ENCODE measurements at regions not wholly inside any gene's neighbourhood (a gene's known extent, or its start where the extent isn't known, plus 50 kb on each side); places are given as distances from the start of the nearest gene placed in this dataset.

DNA sequence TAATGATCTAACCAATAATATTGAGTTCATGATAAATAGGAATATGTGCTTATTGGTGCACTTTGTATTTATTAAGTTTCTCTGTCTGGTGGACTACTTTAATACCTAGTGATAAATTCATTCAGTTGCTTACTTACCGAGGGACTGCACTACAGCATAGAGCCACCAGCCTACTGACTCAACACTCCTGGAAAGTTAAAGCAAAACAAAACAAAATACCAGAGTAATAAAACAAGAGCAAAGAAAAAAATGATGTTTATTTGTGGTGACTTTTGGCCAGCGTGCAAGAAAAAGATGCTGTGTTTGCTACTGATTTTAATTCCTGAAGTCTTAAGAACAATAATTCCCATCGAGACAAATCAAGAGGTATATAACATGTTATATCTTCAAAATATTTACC is 586.3 kb downstream of the PLA2G4A start:
- WGBS, 2 donors = 79 to 80% methylated on average over 3 of the region's 3 CpGs
- intact Hi-C loops (cut with DNase I; ENCODE audit: low total_unique reads) = no loop called here
- no peak for TF ChIP-seq POLR2A (IDR thresholded peaks at IDR 0.05)
- TF ChIP-seq, protein P1, sequence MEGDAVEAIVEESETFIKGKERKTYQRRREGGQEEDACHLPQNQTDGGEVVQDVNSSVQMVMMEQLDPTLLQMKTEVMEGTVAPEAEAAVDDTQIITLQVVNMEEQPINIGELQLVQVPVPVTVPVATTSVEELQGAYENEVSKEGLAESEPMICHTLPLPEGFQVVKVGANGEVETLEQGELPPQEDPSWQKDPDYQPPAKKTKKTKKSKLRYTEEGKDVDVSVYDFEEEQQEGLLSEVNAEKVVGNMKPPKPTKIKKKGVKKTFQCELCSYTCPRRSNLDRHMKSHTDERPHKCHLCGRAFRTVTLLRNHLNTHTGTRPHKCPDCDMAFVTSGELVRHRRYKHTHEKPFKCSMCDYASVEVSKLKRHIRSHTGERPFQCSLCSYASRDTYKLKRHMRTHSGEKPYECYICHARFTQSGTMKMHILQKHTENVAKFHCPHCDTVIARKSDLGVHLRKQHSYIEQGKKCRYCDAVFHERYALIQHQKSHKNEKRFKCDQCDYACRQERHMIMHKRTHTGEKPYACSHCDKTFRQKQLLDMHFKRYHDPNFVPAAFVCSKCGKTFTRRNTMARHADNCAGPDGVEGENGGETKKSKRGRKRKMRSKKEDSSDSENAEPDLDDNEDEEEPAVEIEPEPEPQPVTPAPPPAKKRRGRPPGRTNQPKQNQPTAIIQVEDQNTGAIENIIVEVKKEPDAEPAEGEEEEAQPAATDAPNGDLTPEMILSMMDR (IDR thresholded peaks at IDR 0.05) = no peak

DNA sequence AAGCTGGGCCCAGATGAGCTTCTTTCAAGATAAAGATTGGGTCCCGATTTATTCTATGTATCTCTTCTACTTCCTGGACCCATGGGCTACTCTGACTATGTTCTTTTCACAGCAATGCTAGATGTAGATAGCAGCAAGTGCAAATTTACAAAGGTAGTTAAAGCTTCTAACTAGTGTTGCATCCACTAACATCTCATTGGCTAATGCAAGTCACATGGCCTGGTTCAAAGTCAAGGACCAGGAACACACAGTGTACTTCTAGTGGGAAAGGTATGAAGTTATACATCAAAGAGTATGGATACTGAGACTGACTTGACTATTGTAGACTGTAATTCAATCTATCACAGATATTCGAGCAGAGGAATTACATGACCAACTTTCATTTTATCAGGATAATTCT is 588.8 kb downstream of the PLA2G4A start:
- intact Hi-C loops (cut with DNase I; ENCODE audit: low total_unique reads) = no loop called here
- DNase-seq (ENCODE audit: low spot score in 2 of 2) = no peak
- 84 to 85% methylated on average over 2 of the region's 2 CpGs for WGBS, 2 donors
- no peak overlapping the region for H3K4me3 ChIP-seq (ENCODE audit: low read depth, poor library complexity, severe bottlenecking)
- TF ChIP-seq POLR2A (IDR thresholded peaks at IDR 0.05) = no peak
- TF ChIP-seq, protein P1 (IDR thresholded peaks at IDR 0.05) = no peak

More for the DNA sequence above, 586.3 kb downstream of the PLA2G4A start:
- H3K4me3 ChIP-seq (ENCODE audit: low read depth, poor library complexity, severe bottlenecking) = no peak overlapping the region
- no peak for DNase-seq (ENCODE audit: low spot score in 2 of 2)

DNA sequence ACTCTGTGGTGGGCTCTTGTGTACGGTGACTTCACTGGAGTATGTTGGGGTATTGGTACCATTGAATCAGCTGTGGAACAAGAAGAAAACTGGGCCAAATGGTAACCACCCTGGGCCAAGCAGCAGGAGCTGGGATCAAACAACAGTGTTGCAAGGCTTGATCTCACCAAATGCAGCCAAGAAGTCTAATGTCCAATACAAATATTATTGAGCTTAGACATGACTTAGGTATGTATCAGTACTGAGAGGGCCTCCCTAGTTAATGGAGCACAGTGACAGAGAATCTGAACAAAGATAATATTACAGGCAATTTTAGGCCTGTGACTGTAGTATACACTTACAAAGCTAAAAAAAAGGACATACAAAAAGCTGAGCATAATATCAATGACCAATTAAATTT is 604.8 kb downstream of the PLA2G4A start:
- 88% methylated on average over 1 of the region's 1 CpG for WGBS, 2 donors

DNA sequence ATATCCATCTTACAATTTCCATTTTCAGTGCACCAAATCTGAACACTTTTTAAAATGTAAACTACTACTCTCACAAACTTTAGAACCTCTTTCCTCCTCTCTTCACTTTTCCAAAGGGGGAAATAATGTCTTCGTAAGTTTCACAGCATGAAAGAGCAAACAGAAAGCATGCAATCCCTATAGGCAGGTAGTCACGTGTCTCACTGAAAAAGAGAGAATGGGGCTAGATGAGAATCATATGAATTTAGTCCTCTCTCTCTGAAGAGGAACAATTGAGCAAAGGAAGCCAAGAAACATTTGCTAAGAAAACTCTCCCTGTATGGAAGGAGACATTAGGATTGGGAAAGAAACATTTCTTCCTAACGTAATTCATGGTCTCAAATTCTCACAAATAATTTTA is 613.9 kb downstream of the PLA2G4A start:
- TF ChIP-seq POLR2A (IDR thresholded peaks at IDR 0.05) = no peak
- TF ChIP-seq, protein P1 (IDR thresholded peaks at IDR 0.05) = no peak
- no peak overlapping the region for H3K4me3 ChIP-seq (ENCODE audit: low read depth, poor library complexity, severe bottlenecking)
- intact Hi-C loops (cut with DNase I; ENCODE audit: low total_unique reads) = no loop called here
- 65 to 67% methylated on average over 3 of the region's 3 CpGs for WGBS, 2 donors
- DNase-seq (ENCODE audit: low spot score in 2 of 2) = no peak

More for the DNA sequence above, 604.8 kb downstream of the PLA2G4A start:
- intact Hi-C loops (cut with DNase I; ENCODE audit: low total_unique reads) = no loop called here
- no peak for TF ChIP-seq POLR2A (IDR thresholded peaks at IDR 0.05)
- TF ChIP-seq, protein P1 (IDR thresholded peaks at IDR 0.05) = no peak
- H3K4me3 ChIP-seq (ENCODE audit: low read depth, poor library complexity, severe bottlenecking) = no peak overlapping the region
- no peak for DNase-seq (ENCODE audit: low spot score in 2 of 2)

DNA sequence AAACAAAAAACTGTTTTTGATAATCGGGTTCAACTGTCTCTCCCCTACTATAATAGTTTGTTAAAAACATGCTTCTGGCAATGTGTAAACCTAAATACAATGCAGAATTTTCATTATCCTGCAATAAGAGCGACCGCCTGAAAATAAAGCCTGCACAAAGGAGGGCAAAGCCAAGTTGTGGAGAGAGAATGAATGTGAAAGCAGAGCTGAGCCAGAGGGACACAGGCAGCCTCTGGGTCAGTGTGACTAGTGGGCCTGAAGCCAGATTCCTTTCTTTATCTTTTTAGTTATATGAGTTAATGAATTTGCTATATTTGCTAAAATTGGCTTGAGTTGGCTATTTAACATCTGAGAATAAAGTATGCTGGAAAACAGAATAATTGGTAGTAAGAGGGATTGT is 615.2 kb downstream of the PLA2G4A start:
- TF ChIP-seq POLR2A (IDR thresholded peaks at IDR 0.05) = no peak
- intact Hi-C loops (cut with DNase I; ENCODE audit: low total_unique reads) = no loop called here
- no peak for DNase-seq (ENCODE audit: low spot score in 2 of 2)
- no peak overlapping the region for H3K4me3 ChIP-seq (ENCODE audit: low read depth, poor library complexity, severe bottlenecking)
- 69 to 84% methylated on average over 3 of the region's 3 CpGs for WGBS, 2 donors

DNA sequence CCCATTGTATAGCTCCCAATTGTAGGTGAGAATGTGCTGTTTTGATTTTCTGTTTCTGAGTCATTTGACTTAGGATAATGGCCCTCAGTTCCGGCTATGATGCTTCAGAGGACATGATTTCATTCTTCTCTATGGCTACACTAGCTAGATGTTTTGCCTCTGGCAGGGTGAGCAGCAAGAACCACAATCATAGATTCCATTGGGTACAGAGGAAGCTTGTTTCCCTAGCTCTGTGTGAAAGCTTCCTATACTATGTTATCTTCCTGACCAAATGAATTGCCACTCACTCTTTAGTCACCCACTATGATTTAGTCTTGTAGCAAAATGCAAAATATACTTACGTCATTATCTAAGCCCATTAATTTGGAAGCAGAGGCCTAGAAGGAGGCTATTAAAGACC is 616.3 kb downstream of the PLA2G4A start:
- DNase-seq (ENCODE audit: low spot score in 2 of 2) = no peak
- WGBS, 2 donors = 82% methylated on average over 2 of the region's 2 CpGs
- intact Hi-C loops (cut with DNase I; ENCODE audit: low total_unique reads) = no loop called here
- no peak for TF ChIP-seq POLR2A (IDR thresholded peaks at IDR 0.05)
- TF ChIP-seq, protein P1 (IDR thresholded peaks at IDR 0.05) = no peak
- H3K4me3 ChIP-seq (ENCODE audit: low read depth, poor library complexity, severe bottlenecking) = no peak overlapping the region
